ENCODE measurements at regions not wholly inside any gene's neighbourhood (a gene's known extent, or its start where the extent isn't known, plus 50 kb on each side); places are given as distances from the start of the nearest gene placed in this dataset.

DNA sequence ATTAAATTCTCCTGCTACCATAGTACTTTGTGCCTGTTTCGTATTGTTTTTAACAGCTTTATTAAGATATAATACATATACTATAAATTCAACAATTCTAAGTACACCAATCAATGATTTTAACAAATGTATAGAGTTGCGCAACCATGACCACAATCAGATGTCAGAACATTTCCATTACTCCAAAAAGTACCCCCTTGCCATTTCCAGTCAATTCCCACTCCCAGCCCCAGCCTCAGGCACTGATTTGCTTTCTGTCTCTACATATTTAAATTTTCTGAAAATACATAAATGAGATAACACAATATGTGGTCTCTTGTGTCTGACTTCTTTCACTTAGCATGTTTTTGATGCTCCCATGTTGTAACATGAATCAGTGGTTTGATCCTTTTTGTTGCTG is 193.9 kb downstream of the FIGN start:
- TF ChIP-seq POLR2A (IDR thresholded peaks at IDR 0.05; ENCODE audit: low read length) (no peak), GATA1 (IDR thresholded peaks at IDR 0.05; ENCODE audit: low read depth, low read length) (no peak)
- no peak for DNase-seq

DNA sequence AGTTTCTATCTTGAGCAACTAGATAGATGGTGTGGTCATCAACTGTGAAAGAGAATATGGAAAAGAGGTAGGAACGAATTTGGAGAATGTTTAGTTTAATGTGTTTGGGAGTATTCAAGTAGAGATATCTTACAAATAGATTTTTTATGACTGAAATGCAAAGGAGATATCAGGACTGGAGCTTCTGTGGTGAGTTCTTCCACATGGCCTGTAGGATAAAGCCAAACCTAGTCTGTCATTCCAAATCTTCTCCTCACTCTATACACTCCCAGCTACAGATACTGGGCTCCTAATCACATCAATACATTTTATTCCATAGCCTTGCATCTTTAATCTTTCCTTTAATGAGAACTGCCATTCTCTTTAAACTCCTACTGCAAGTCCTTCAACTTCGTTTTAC is 194.3 kb downstream of the FIGN start:
- DNase-seq, result no peak
- TF ChIP-seq GATA1 (IDR thresholded peaks at IDR 0.05; ENCODE audit: low read depth, low read length), result no peak
- TF ChIP-seq POLR2A (IDR thresholded peaks at IDR 0.05; ENCODE audit: low read length), result no peak

DNA sequence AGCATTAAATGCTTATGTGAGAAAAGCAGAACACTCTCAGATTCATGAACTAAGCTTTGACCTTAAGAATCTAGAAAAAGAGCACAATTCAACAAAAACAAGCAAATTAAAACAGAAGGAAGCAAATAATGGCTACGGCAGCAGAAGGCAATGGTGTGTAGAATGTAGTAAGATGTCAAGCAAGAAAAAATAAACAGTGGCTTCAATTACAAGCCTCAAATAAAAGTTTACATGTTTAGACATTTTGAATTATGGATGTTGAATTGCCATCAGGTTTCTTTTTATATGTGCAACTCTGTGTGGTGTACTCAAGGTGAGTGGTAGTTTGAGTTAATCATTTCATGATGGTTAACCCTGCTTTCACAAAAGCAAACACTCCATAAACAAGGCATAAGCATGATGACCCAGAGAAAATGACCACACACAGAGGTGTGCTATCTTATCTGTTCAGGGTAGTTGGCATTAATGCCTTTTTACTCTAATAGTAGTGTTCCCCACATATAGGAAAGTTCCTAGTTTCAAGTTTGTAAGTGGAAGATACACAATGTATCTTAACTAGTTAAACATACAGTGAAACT is 207.1 kb downstream of the FIGN start:
- no peak for TF ChIP-seq POLR2A (IDR thresholded peaks at IDR 0.05; ENCODE audit: low read length)
- TF ChIP-seq GATA1 (IDR thresholded peaks at IDR 0.05; ENCODE audit: low read depth, low read length), result no peak
- no peak for DNase-seq

DNA sequence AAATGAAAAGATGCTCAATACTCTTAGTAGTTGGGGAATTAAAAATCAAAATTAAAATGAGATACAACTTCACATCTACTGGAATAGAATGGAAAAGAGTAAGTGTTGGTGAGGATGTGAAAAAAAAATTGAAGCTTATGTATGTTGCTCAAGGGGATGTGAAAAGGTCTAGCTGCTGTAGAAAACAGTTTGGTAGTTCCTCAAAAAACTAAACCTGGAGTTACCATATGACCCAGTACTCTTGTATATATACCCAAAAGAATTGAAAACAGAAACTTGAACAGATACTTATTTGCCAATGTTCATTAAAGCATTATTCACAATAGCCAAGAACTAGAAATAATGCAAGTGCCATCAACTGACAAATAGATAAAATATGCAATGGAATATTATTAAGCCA is 208.4 kb downstream of the FIGN start:
- no peak for DNase-seq
- TF ChIP-seq POLR2A (IDR thresholded peaks at IDR 0.05; ENCODE audit: low read length) (no peak), GATA1 (IDR thresholded peaks at IDR 0.05; ENCODE audit: low read depth, low read length) (no peak)

DNA sequence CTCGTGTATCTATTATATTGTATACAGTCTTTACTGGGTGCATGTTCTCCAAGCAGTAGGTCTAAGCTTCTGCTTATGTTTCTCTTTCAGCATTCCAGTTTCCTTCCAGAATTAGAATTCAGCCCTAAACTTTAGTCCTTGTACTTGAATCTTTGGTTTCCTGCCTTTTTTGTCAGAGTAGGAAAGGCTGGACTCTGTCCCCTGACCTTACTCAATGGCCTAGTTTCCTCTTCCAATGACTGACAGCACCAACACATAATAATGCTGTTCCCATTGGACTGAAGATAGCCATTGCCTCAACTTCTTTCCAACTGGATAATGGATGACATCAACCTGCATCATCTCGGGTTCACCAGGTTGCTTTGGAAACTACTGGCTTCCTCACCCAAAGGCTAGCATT is 217.0 kb downstream of the FIGN start:
- no peak for TF ChIP-seq POLR2A (IDR thresholded peaks at IDR 0.05; ENCODE audit: low read length)
- DNase-seq, result no peak

GRCh38 chr2:163515836-163516235 is 220.0 kb downstream of the FIGN start:
- TF ChIP-seq POLR2A (IDR thresholded peaks at IDR 0.05; ENCODE audit: low read length) (no peak), GATA1 (IDR thresholded peaks at IDR 0.05; ENCODE audit: low read depth, low read length) (no peak)
- no peak for DNase-seq

DNA sequence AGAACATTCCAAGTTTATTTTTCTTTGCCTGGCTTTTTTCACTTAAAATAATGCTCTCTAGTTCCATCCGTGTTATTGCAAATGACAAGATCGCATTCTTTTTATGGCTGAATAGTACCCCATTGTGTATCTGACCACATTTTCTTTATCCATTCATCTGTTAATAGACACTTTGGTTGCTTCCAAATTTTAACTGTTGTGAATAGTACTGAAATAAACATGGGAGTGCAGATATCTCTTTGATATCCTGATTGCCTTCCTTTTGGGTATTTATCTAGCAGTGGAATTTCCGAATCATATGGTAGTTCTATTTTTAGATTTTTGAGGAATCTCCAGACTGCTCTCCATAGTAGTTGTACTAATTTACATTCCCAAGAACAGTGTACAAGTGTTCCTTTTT is 230.5 kb downstream of the FIGN start:
- TF ChIP-seq POLR2A (IDR thresholded peaks at IDR 0.05; ENCODE audit: low read length) (no peak), GATA1 (IDR thresholded peaks at IDR 0.05; ENCODE audit: low read depth, low read length) (no peak)
- DNase-seq, result no peak

GRCh38 chr2:163493359-163494298 is 242.2 kb downstream of the FIGN start:
- DNase-seq, result no peak
- TF ChIP-seq GATA1 (IDR thresholded peaks at IDR 0.05; ENCODE audit: low read depth, low read length) (no peak), POLR2A (IDR thresholded peaks at IDR 0.05; ENCODE audit: low read length) (no peak)

GRCh38 chr2:163491850-163492249 is 244.0 kb downstream of the FIGN start:
- no peak for TF ChIP-seq GATA1 (IDR thresholded peaks at IDR 0.05; ENCODE audit: low read depth, low read length)
- TF ChIP-seq POLR2A (IDR thresholded peaks at IDR 0.05; ENCODE audit: low read length), result no peak
- DNase-seq, result no peak

DNA sequence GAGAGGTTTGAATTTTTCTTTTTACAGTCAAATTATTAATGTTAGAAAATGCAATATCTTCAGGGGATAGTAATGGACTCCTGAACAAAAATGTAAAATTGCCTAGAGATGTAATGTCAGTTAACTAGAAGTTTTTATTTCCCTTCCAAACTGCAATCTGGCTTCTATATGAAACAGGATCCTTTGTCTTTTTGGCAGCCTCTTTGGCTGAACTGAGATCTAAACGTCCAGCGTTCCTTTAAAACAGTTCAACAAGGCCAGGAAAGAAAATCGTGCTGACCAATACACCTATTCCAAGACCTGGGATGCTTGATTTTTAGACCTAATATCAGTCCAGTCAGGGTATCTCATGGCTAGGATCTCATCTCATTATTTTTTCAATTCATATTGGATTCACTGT is 245.5 kb downstream of the FIGN start:
- DNase-seq, result no peak
- TF ChIP-seq POLR2A (IDR thresholded peaks at IDR 0.05; ENCODE audit: low read length) (no peak), GATA1 (IDR thresholded peaks at IDR 0.05; ENCODE audit: low read depth, low read length) (no peak)

GRCh38 chr2:163481515-163481914 is 254.3 kb downstream of the FIGN start:
- no peak for TF ChIP-seq GATA1 (IDR thresholded peaks at IDR 0.05; ENCODE audit: low read depth, low read length)
- TF ChIP-seq POLR2A (IDR thresholded peaks at IDR 0.05; ENCODE audit: low read length), result no peak

GRCh38 chr2:163479599-163479998 is 256.2 kb downstream of the FIGN start:
- TF ChIP-seq POLR2A (IDR thresholded peaks at IDR 0.05; ENCODE audit: low read length) (no peak), GATA1 (IDR thresholded peaks at IDR 0.05; ENCODE audit: low read depth, low read length) (no peak)
- no peak for DNase-seq

More at GRCh38 chr2:163481515-163481914, 254.3 kb downstream of the FIGN start:
- DNase-seq, result no peak

- DNase-seq, result no peak
- TF ChIP-seq POLR2A (IDR thresholded peaks at IDR 0.05; ENCODE audit: low read length), result no peak
- TF ChIP-seq GATA1 (IDR thresholded peaks at IDR 0.05; ENCODE audit: low read depth, low read length), result no peak
Observed at GRCh38 chr2:163475815-163476214, 260.0 kb downstream of the FIGN start.

- TF ChIP-seq GATA1 (IDR thresholded peaks at IDR 0.05; ENCODE audit: low read depth, low read length) (no peak), POLR2A (IDR thresholded peaks at IDR 0.05; ENCODE audit: low read length) (no peak)
- no peak for DNase-seq
Observed at GRCh38 chr2:163474889-163475288, 260.9 kb downstream of the FIGN start.

GRCh38 chr2:163474319-163474744 is 261.5 kb downstream of the FIGN start:
- no peak for DNase-seq
- no peak for TF ChIP-seq POLR2A (IDR thresholded peaks at IDR 0.05; ENCODE audit: low read length)
- TF ChIP-seq GATA1 (IDR thresholded peaks at IDR 0.05; ENCODE audit: low read depth, low read length), result no peak

Measured in erythroblast (primary cell).